Smooth muscle cell (in vitro differentiated cells): ENCODE measurements at regions not wholly inside any gene's neighbourhood (a gene's known extent, or its start where the extent isn't known, plus 50 kb on each side); places are given as distances from the start of the nearest gene placed in this dataset.

Source experiments
- DNase-seq: peaks from one replicate; lab custom pipeline; 2025; ENCODE audit not compliant: unreplicated experiment; lab: John Stamatoyannopoulos, UW
- H2AFZ ChIP-seq: fragments of 200-600 bp; sonication (generic); 2 replicates; pipeline ENCODE4 v1.6.0; 2016; ENCODE audit warnings: antibody characterized with exemption, low read depth, mild to moderate bottlenecking
- H3F3A ChIP-seq: fragments of 200-600 bp; sonication (generic); 2 replicates; pipeline ENCODE4 v1.6.0; 2017; ENCODE audit warnings: antibody characterized with exemption, low read depth
- H3K27ac ChIP-seq: fragments of 200-600 bp; sonication (generic); 2 replicates; pipeline ENCODE4 v1.5.1; 2016; ENCODE audit warnings: low read depth, mild to moderate bottlenecking
- H3K27me3 ChIP-seq: fragments of 200-600 bp; sonication (generic); 2 replicates; pipeline ENCODE4 v1.6.1; 2016; ENCODE audit warnings: low read depth, mild to moderate bottlenecking
- H3K36me3 ChIP-seq: fragments of 200-600 bp; sonication (generic); 2 replicates; pipeline ENCODE4 v1.5.1; 2016; ENCODE audit warnings: low read depth
- H3K4me1 ChIP-seq: fragments of 200-600 bp; sonication (generic); 2 replicates; pipeline ENCODE4 v1.5.1; 2016; ENCODE audit warnings: low read depth
- H3K4me2 ChIP-seq: fragments of 200-600 bp; sonication (generic); 2 replicates; pipeline ENCODE4 v1.6.0; 2016; ENCODE audit warnings: mild to moderate bottlenecking
- H3K4me3 ChIP-seq: fragments of 200-600 bp; sonication (generic); 2 replicates; pipeline ENCODE4 v1.5.1; 2016; ENCODE audit warnings: mild to moderate bottlenecking
- H3K79me2 ChIP-seq: fragments of 200-600 bp; sonication (generic); 2 replicates; pipeline ENCODE4 v1.6.0; 2016; ENCODE audit warnings: low read depth, mild to moderate bottlenecking
- H3K9ac ChIP-seq: fragments of 200-600 bp; sonication (generic); 2 replicates; pipeline ENCODE4 v1.6.0; 2016; ENCODE audit warnings: low read depth
- H3K9me3 ChIP-seq: fragments of 200-600 bp; sonication (generic); replicated peaks from 2 replicates; pipeline ENCODE4 v1.5.1; 2016; ENCODE audit warnings: low read depth
- H4K20me1 ChIP-seq: fragments of 200-600 bp; sonication (generic); 2 replicates; pipeline ENCODE4 v1.6.0; 2016; ENCODE audit warnings: low read depth
- WGBS: methylation state at CpG from one replicate; pipeline ENCODE4 v1.1.7; 2016; ENCODE audit warnings: low lambda C conversion rate; 5-methylcytosine and 5-hydroxymethylcytosine counted together
- TF ChIP-seq, protein P1 (sequence below): fragments of 200-600 bp; sonication (generic); IDR thresholded peaks from 2 replicates; pipeline ENCODE4 v1.5.1; 2017; ENCODE audit warnings: borderline replicate concordance, mild to moderate bottlenecking, antibody characterized with exemption; ENCODE audit not compliant: insufficient read depth, poor library complexity, severe bottlenecking

DNA sequence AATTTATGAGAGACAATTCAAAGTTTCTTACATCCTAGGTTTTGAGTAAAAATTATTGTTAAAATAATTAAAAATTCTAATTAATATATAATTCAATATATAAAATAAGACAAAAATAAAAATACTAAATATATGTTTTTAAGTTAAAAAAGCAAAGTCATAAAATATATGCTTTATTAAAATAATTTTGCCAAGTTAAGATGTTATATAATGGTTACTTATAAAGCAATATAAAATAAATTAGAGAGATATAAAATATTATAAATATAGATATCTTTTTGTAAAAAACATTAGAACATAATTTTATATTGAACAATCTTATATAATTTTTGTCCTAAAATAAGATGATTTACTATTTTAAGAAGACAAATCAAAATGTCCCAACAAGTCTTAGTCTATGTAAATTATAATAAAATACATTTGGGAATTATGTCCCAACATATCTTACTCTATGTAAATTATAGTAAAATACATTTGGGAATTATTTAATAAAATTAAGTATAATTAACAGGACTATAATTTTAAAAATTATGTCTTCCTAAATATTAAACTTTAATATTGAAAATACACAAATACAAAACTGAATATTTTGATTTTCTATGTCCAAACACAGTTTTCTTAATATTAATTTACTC is 67.7 kb upstream of the TOP3B start:
- TF ChIP-seq, protein P1, sequence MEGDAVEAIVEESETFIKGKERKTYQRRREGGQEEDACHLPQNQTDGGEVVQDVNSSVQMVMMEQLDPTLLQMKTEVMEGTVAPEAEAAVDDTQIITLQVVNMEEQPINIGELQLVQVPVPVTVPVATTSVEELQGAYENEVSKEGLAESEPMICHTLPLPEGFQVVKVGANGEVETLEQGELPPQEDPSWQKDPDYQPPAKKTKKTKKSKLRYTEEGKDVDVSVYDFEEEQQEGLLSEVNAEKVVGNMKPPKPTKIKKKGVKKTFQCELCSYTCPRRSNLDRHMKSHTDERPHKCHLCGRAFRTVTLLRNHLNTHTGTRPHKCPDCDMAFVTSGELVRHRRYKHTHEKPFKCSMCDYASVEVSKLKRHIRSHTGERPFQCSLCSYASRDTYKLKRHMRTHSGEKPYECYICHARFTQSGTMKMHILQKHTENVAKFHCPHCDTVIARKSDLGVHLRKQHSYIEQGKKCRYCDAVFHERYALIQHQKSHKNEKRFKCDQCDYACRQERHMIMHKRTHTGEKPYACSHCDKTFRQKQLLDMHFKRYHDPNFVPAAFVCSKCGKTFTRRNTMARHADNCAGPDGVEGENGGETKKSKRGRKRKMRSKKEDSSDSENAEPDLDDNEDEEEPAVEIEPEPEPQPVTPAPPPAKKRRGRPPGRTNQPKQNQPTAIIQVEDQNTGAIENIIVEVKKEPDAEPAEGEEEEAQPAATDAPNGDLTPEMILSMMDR: no peak

DNA sequence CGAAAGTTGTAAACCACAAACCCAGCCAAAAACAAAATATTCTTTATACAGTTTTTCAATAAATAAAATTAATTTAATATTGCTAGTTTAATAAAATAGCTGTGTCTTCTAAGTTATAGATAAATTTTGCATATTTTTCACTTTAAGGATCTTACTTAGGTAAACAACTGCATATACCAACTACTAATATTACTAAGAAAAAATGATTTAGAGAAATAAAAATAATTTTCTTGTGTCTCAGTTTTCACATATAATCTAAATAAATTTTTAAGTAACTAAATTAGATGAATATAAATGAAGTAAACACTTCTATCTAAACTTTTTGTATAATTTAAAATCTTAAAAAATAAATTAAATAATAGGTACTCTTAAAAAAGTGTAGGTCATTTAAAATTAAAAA is 67.1 kb upstream of the TOP3B start:
- TF ChIP-seq, protein P1: no peak
- no peaks in the 10 kb centered on the region for H3F3A ChIP-seq
- no peaks in the 10 kb centered on the region for H3K9me3 ChIP-seq
- WGBS: 57% methylated on average over 1 of the region's 1 CpG
- no peaks in the 10 kb centered on the region for H3K4me1 ChIP-seq
- H3K27me3 ChIP-seq: peaks cover 41% of the 10 kb centered on the region
- no peak overlapping the region for H3K27ac ChIP-seq
- no peak for DNase-seq
- no peaks in the 10 kb centered on the region for H3K36me3 ChIP-seq
- no peak overlapping the region for H3K4me3 ChIP-seq
- no peak overlapping the region for H3K9ac ChIP-seq
- H2AFZ ChIP-seq: no peak overlapping the region
- H4K20me1 ChIP-seq: no peaks in the 10 kb centered on the region
- H3K4me2 ChIP-seq: no peak overlapping the region
- H3K79me2 ChIP-seq: no peaks in the 10 kb centered on the region

More for the DNA sequence above, 67.7 kb upstream of the TOP3B start:
- H3K4me3 ChIP-seq: no peak overlapping the region
- H3K4me2 ChIP-seq: no peak overlapping the region
- H3K36me3 ChIP-seq: no peaks in the 10 kb centered on the region
- no peak overlapping the region for H2AFZ ChIP-seq
- H3K27me3 ChIP-seq: peaks cover 35% of the 10 kb centered on the region
- DNase-seq: no peak
- H3K9ac ChIP-seq: no peak overlapping the region
- H3K79me2 ChIP-seq: no peaks in the 10 kb centered on the region
- no peak overlapping the region for H3K27ac ChIP-seq
- H4K20me1 ChIP-seq: no peaks in the 10 kb centered on the region
- H3K9me3 ChIP-seq: no peaks in the 10 kb centered on the region
- no peaks in the 10 kb centered on the region for H3F3A ChIP-seq
- H3K4me1 ChIP-seq: no peaks in the 10 kb centered on the region

DNA sequence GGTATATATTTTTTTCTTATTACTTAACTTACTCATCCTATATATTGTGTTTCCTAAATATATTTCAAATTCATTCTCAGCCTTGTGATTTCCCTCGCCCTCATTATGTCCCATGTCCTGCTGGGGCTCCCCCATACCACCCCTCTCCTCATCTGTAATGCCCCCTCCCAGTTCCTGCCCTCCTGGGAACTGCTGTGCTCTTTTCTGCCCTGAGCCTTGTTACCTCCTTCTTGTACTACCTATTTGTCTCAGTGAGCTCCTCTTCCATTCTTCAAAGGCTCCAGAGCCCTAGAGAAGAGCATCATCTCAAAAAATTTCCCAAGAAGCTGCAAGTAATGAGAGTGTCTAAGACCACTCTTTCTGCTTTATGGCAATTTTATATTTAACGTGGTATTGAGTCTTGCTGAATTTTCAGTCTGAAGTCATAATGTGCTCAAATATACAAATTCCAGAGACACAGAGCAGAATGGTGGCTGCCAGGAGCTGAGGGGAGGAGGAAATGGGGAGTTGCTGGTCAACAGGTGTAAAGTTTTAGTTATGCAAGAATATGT is 66.5 kb upstream of the TOP3B start:
- no peaks in the 10 kb centered on the region for H3F3A ChIP-seq
- H3K4me3 ChIP-seq: no peak overlapping the region
- no peak for DNase-seq
- TF ChIP-seq, protein P1: no peak
- 26% methylated on average over 2 of the region's 2 CpGs for WGBS
- H3K4me2 ChIP-seq: no peak overlapping the region
- H3K79me2 ChIP-seq: no peaks in the 10 kb centered on the region
- no peak overlapping the region for H3K9ac ChIP-seq
- no peak overlapping the region for H2AFZ ChIP-seq
- H3K36me3 ChIP-seq: no peaks in the 10 kb centered on the region
- H3K27me3 ChIP-seq: peaks cover 47% of the 10 kb centered on the region
- no peaks in the 10 kb centered on the region for H4K20me1 ChIP-seq
- no peaks in the 10 kb centered on the region for H3K4me1 ChIP-seq
- H3K9me3 ChIP-seq: no peaks in the 10 kb centered on the region
- no peak overlapping the region for H3K27ac ChIP-seq
